Kidney epithelial cell (primary cell): ENCODE measurements at regions not wholly inside any gene's neighbourhood (a gene's known extent, or its start where the extent isn't known, plus 50 kb on each side); places are given as distances from the start of the nearest gene placed in this dataset.

Source experiments
- DNase-seq: peaks from one replicate; pipeline ENCODE4 v3.0.0-alpha.2; 2010; ENCODE audit warnings: low read depth
- H3K27me3 ChIP-seq: 2 replicates; pipeline ENCODE4 v1.6.0; 2011; ENCODE audit warnings: low read length; ENCODE audit not compliant: control insufficient read depth, insufficient read depth
- H3K36me3 ChIP-seq: 2 replicates; pipeline ENCODE4 v1.5.1; 2011; ENCODE audit warnings: low read length; ENCODE audit not compliant: control insufficient read depth, insufficient read depth
- H3K4me3 ChIP-seq: 2 replicates; pipeline ENCODE4 v1.5.1; 2011; ENCODE audit warnings: low read depth, mild to moderate bottlenecking, control low read depth, low read length
- TF ChIP-seq, protein P1 (sequence below): IDR thresholded peaks from 2 replicates; pipeline ENCODE4 v1.5.1; 2011; ENCODE audit warnings: mild to moderate bottlenecking, moderate library complexity, low read length, control low read depth, inconsistent platforms; ENCODE audit not compliant: insufficient read depth, poor library complexity, severe bottlenecking

DNA sequence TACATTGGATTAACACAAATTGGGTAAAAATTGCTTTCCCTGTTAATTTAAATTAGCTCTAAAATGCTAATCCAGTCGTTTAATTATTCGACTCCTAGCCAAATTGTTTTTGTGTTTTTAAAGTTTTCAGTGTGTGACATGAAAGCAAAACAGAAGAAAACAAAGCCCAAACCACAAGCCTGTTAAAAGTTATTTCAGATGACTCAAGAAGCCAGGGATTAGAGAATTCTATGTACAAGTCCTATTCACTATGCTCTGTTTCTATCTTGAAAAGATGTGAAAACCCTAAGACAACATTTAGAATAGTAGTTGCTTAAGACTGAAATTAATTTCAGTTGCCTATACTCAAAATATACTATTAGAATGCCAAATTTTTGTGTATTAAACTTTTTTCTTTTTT is 294.8 kb upstream of the ADAMTS5 start:
- DNase-seq, result no peak
- Histone ChIP-seq H3K27me3 (no peaks in the 10 kb centered on the region), H3K36me3 (no peaks in the 10 kb centered on the region), H3K4me3 (no peak overlapping the region)
- TF ChIP-seq, protein P1, sequence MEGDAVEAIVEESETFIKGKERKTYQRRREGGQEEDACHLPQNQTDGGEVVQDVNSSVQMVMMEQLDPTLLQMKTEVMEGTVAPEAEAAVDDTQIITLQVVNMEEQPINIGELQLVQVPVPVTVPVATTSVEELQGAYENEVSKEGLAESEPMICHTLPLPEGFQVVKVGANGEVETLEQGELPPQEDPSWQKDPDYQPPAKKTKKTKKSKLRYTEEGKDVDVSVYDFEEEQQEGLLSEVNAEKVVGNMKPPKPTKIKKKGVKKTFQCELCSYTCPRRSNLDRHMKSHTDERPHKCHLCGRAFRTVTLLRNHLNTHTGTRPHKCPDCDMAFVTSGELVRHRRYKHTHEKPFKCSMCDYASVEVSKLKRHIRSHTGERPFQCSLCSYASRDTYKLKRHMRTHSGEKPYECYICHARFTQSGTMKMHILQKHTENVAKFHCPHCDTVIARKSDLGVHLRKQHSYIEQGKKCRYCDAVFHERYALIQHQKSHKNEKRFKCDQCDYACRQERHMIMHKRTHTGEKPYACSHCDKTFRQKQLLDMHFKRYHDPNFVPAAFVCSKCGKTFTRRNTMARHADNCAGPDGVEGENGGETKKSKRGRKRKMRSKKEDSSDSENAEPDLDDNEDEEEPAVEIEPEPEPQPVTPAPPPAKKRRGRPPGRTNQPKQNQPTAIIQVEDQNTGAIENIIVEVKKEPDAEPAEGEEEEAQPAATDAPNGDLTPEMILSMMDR, result no peak

DNA sequence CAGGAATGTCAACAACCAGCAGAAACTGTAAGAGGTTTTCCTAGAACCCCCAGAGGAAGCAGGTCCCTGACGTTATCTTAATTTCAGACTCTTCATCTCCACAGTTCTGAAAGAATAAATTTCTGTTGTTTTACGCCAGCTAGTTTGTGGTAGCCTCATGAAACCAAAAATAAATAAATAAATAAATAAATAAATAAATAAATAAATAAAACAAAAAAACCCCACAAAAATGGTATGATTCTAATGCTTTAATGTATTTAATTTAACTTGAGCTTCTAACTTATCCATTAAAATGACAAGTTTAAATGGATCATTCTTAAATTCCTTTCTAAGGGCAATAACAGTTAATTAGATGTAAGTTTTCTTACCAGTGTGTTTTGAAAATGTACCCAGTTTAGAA is 293.8 kb upstream of the ADAMTS5 start:
- TF ChIP-seq, protein P1, result no peak
- DNase-seq, result no peak
- Histone ChIP-seq H3K27me3 (no peaks in the 10 kb centered on the region), H3K36me3 (no peaks in the 10 kb centered on the region), H3K4me3 (no peak overlapping the region)

DNA sequence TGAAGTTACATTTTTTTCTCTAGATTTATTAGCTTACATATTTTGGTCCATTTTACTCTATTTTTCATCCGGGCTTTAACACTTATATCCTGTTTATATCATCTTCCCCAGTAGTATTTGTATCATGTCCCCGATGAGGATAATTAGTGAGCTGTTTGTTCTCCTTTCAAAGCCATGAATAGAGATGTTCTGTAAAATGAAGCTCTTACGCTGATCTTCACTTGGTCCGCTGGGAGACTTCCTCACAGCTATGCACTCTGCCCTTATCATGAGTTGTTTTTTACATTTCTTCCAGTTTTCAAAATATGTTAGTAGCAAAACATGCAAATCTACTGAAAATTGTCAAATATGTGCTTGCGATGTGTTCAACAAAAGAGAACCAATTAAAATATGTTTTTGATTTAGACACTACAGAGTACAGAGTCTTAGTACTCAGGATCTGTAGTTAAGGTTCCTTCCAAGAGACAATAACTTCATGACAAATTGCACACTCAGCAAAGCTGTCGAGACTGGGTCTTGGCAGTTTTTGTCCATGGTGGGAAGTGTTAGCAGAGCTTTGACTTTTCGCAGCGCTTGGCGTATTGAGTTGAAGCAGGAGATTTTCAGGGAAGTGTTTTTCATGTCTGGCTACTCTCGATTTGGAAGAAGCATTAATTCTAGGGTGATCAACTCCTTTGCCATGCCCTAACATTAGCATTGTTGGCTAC is 292.0 kb upstream of the ADAMTS5 start:
- TF ChIP-seq, protein P1, result no peak
- Histone ChIP-seq H3K27me3 (no peaks in the 10 kb centered on the region), H3K4me3 (no peak overlapping the region), H3K36me3 (no peaks in the 10 kb centered on the region)
- no peak for DNase-seq

DNA sequence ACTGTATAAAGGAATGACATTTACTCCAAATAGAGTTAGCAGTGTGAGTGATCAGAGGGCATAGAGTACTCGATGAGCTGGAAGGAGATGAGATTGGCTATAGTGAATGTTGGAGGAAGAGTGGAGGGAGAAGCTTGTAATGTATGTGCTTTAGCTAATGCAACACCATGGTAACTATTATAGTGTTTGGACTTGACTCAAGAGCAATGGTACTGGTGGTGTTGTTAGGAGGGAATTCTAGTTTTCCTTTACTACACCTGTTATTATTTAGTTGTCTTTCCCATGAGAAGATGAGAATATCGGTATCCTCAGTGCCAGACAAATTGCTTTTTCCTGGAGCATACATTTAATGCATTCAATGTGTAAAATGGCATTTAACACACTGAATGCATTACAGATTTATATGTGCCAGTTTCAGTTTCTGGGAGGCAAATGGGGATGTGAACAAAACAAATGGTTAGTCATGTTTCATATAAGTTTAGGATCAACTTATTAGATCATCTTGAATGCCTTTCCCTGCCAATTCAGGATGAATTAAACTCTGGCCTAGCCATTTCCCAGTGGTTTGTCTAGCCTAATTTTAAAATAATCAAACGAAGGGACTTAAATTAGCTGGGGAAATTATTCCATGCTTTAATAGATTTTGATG is 291.1 kb upstream of the ADAMTS5 start:
- no peaks in the 10 kb centered on the region for H3K36me3 ChIP-seq
- TF ChIP-seq, protein P1, result no peak
- H3K4me3 ChIP-seq, result no peak overlapping the region
- no peak for DNase-seq
- H3K27me3 ChIP-seq, result no peaks in the 10 kb centered on the region

DNA sequence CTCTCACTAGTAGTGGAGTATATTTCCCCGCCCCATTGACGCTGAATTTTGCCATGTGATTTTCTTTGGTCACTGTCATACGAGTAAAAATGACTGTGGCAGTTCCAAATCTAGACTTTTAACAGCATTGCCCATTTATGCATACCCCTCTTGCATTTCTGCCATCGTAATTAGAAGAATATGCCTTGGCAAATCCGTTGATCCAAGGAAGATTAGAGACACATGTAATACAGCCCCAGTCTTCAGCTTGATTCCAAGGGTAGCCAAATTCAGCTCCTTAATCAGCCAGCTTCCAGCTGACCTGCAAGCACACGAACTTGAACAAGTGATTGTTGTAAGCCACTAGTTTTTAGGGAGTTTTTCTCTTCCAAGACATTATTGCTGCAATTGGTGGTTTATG is 290.3 kb upstream of the ADAMTS5 start:
- Histone ChIP-seq H3K36me3 (no peaks in the 10 kb centered on the region), H3K4me3 (no peak overlapping the region), H3K27me3 (no peaks in the 10 kb centered on the region)
- TF ChIP-seq, protein P1, result no peak
- no peak for DNase-seq

DNA sequence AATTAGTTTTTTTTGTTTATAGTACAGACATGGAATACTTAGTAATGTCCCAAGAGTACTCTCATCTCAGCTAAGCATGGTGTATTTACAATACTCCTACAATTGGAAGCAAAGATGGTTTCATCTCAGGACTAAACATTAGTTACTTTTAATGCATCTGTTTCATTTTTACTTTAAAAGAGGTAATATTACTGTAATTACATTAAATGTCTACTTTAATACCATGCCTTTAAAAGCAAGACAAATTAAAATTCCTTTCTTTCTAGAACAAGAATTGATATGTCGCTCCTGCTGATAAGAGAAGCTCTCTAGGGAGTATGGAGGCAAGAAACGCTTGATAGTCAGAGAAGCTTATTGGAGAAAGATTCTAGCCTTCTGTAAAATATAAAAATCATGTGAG is 284.9 kb upstream of the ADAMTS5 start:
- H3K4me3 ChIP-seq, result no peak overlapping the region
- DNase-seq, result no peak
- no peaks in the 10 kb centered on the region for H3K27me3 ChIP-seq
- TF ChIP-seq, protein P1, result no peak
- H3K36me3 ChIP-seq, result no peaks in the 10 kb centered on the region
